GM18505 (cell line): ENCODE measurements at regions not wholly inside any gene's neighbourhood (a gene's known extent, or its start where the extent isn't known, plus 50 kb on each side); places are given as distances from the start of the nearest gene placed in this dataset.
"Not testable (repeated sequence)": the region's sequence is repeated elsewhere in the genome, so short reads cannot be mapped to it uniquely, and the experiment has no call there.

Experiments
- ATAC-seq: cut with Tn5 transposase; IDR thresholded peaks from one replicate; pipeline ENCODE4 v1.9.1; 2021; ENCODE audit not compliant: unreplicated experiment
- POLR2A ChIP-seq: IDR thresholded peaks from 4 replicates; pipeline ENCODE4 v1.6.1; 2011; ENCODE audit warnings: borderline replicate concordance; ENCODE audit not compliant: insufficient read depth, insufficient read length; ENCODE audit errors: extremely low read depth

DNA sequence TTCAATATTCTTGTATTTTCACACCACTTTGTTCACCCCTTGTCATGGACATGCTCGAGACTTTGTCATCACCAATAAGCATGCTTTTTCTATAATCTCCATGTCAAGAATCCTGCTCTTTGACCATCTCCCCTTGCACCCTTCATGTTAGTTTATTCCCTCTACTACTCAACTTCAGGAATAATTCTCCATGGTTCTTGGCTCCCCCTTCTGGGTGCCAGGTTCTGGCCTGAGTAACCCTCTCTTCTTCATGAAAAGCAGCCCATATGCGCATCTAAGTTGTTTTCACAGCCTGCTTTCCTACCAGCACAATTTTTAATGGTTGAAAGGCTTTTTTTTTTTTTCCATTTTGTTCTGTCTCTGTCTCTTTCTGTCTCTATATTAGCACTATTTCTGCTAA is 160.7 kb downstream of the LEPR start:
- no peak for TF ChIP-seq POLR2A
- ATAC-seq, result no peak

DNA sequence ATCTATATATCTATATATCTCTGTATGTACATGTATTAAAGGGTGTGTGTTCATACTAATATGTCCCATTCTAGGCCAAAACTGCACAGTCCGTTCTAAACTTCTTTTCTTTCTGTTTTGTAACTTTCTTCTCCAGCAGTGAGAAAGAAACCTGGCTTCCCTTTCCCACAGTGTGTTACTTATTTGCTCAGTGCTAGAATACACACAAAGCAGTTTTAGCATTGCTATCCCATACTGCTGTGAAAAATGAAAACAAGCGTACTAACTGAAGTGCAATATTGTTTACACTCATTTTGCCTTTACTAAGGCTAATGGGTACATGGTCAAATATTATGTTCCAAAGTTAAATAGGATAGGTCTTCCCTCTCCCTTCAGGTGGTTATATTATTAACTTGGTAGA is 163.9 kb downstream of the LEPR start:
- TF ChIP-seq POLR2A, result no peak
- no peak for ATAC-seq

DNA sequence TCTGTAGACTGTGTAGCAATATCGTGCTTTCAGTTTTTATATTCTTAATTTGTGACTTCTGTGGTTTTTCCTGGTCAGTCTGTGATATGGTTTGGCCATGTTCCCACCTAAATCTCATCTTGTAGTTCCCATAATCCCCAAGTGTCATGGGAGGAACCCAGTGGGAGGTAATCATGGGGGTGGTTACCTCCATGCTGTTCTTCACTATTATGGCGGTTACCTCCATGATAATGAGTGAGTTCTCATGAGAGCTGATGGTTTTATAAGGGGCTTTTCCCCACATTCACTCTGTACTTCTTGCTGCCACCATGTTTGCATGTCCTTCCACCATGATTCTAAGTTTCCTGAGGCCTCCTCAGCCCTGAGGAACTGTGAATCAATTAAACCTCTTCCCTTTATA is 169.8 kb downstream of the LEPR start:
- ATAC-seq, result no peak
- no peak for TF ChIP-seq POLR2A

DNA sequence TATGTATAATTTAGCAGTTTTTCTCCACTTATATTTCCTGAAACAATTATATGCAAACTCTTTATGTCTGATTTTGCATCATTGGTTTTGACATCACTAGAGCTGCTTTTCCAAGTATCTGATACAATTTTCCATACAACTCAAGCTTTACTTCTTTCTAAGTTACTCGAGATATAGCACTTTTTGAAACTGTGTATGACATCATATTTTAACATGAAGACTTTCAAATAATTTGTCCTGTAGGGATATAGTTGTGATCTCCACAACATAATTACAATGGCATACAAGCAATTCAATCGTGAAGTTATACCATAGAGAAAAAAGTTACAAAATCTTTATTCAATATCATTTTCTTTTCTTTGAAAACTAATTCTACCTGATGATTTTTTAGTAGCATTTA is 173.0 kb downstream of the LEPR start:
- no peak for TF ChIP-seq POLR2A
- no peak for ATAC-seq

DNA sequence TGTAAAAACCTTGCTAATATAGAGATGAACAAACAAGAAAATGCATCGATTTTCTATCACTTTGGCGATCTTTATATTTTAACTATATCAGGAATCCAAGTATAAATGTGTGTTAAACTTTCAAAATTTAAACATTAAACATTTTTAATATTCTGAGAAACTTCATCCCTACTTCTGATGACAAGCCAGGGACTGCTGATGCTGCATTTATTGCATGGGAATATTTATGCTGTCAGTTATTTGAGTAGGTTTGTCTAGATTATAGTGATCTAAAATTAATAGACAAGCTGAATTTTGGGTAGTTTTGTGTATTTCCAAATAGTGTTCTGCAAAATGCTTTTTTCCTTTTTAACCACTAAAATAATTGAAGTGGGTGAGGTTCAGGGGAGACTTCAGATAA is 175.3 kb downstream of the LEPR start:
- no peak for TF ChIP-seq POLR2A
- ATAC-seq, result no peak

DNA sequence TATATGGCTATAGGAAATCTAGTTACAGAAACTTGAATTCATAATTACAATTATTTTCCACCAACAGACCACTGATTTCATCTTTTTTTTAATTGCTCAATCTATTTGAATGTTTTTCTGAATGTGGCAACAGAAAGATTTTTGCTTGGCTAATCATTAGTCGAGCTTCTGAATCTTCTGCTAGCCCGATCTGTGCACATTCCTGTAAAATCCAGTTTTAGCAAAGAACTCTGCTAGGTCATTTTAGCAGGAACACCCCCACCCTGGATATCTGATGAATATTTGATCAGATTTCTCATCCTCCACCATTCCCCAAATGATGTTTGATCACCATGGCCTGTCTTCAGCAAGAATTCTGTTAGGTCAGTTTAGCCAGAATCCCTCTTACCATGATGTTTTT is 176.3 kb downstream of the LEPR start:
- ATAC-seq, result no peak
- TF ChIP-seq POLR2A, result no peak

DNA sequence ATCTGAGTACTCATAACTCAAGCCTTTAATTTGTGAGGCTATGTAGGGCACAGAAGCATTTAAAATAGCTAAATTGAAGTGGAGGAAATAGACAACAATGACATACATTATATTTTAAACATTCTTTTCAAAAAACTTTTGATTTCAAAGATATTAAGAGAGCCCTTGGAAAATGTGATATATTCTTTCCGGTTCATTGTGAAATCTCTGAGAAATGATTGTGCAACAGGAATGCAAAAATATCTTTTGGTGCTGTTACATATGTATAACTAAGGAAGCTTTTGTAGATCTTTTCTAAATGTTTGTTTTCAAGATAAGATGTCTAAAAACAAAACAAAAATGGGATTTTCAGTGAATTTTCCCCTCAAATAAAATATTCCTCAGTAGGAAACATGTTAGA is 185.2 kb downstream of the LEPR start:
- no peak for TF ChIP-seq POLR2A
- ATAC-seq, result no peak

DNA sequence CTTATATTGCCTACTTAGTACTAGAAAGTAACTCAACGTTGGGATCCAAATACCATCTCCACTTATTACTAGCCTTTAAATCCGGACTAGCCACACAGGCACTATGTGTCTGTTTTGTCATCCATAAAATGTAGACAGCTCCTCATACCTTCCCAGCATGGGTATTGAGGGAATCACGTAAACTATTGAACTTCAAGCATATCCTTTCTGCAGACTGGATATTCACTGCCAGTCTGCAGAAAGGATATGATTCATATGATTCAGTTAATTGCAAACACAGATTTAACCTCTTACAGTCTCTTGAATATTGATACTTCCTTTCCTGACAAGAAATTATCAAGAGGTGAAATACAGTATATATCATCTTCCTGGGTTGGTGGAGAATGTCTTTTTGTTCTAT is 186.0 kb downstream of the LEPR start:
- no peak for ATAC-seq

DNA sequence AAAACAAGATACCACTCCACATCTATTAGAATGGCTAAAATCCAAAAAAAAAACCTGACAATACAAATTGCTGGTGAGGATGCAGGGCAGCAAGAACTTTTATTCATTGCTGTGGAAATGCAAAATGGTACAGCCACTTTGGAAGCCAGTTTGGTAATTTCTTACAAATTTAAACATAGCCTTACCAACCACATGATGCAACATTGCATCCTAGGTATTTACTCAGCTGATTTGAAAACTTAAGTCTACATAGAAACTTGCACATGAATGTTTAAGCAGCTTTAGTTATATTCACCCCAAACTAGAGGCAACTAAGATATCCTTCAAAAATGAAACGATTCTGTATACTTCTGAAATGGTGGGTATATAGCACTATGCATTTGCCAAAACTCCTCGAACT is 178.8 kb upstream of the PDE4B start:
- TF ChIP-seq POLR2A, result no peak

More for the DNA sequence above, 186.0 kb downstream of the LEPR start:
- no peak for TF ChIP-seq POLR2A

DNA sequence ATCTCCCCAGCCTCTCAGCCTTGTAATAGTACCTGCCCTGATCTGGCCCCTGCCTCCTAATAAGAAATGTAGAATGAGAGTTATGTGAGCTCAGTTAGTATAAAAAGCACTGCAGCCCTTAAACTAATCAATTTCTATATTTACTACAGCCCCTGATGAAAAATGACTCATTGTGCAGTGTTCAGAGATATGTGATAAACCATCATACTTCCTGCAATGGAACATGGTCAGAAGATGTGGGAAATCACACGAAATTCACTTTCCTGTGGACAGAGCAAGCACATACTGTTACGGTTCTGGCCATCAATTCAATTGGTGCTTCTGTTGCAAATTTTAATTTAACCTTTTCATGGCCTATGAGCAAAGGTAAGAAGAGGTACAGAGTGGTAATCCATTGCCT is 176.8 kb upstream of the PDE4B start:
- no peak for ATAC-seq
- no peak for TF ChIP-seq POLR2A

More for the DNA sequence above, 178.8 kb upstream of the PDE4B start:
- ATAC-seq, result no peak

DNA sequence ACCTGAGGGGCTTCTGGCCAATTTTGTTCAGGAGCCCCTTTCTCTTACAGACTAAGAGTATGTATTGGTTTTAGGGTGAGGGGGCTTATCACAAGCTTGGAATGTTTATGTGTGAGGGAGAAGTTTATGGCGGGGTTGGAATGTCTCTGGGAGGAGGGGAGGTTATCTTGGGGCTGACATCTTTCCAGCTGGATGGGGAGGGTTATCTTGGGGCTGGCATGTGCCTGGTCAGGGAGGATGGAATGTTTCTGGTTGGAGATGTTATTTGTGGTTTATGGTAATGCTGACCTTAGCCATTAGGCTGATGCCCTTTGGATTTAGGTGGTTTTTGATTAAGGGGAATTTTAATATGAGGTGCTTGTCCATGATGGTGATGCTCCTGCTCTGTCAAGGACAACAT is 171.0 kb upstream of the PDE4B start:
- not testable (repeated sequence) for ATAC-seq

DNA sequence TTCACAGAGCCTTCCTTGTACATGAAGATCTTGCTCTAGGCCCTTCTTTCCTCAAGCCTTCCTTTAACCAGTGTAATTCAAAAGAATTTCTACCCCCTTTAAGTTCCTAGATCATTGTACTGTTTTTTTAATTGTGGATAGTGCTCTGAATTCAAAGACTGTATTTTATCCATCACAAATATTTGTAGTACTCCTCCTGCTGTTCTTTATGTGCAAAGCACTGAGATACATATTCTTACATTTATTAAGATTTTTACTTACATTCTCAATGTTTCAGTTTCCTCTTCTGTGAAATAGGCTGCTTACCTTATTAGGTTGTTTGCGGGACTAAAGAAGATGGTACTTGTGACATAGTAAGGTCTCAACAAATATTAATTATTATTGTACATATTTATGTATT is 168.8 kb upstream of the PDE4B start:
- ATAC-seq, result no peak
- no peak for TF ChIP-seq POLR2A

DNA sequence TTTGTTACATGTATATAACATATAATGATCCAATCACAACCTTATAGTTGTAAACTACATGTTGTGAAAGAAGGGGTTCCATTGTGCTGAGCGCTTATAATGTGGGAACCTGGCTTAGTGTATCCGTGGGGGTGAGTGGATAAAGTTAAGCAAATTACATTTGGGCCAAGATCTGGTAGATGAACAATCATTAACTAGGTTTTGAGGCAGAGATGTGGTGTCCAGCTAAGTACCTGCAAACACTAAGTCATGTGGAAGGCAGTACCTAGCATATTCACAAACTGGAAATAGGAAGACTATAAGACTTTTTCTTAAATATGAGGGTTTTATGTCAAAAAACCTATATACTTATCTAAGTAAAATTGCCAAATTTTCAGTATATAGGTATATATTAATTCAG is 167.2 kb upstream of the PDE4B start:
- TF ChIP-seq POLR2A, result no peak
- ATAC-seq, result no peak

DNA sequence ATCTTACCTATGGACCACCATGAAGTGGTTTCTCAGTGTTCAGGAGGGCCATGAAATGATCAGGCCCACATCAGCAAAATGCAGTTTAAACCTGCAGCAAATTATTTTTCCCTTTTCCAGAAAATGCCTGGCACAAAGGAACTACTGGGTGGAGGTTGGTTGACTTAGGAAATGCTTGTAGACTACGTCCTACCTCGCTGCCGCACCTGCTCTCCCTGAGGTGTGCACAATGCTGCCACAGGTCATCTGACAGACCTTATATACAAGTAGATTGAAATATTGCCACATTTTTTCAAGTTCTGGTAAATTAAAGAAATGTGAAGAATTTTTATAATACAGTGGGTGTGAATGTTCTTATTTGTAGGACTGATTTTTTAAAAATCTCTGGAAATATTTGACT is 166.7 kb upstream of the PDE4B start:
- TF ChIP-seq POLR2A, result no peak
- no peak for ATAC-seq

DNA sequence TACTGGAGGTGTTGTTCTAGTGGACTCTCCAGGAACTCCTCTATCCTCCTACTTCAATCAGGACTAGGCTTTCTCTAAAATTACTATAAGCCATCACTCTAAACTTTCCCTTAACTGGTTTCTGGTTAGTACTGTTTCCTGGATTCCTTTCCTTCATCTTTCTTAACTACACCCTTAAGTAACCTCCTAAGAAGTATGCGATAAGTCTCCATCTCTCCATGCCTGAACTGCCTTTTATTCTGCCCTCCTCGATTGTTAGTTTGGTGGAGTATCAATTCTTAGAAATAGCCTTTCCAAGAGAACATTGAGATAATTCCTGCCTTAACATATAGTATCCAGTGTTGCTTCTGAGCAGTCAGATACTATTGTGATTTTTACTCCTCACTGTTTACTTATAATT is 162.9 kb upstream of the PDE4B start:
- no peak for ATAC-seq
- TF ChIP-seq POLR2A, result no peak

DNA sequence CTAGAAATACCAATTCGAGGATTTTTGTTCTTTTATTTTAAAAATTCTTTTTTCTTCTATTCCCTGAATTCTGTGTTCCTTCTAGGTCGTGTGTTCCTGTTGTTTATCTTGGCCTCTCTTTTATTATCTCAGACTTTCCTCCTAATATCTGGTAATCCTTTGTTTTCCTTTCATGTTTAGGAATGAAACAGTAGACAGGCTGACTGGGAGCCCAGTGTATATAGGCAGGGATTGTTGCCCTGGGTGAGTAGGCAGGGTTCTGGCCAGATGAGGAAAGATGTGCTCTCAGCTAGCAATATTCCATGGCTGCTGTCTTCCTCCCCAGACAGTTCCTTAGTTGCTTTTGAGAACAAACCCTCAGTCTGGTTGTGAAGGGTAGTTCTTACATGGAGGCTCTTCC is 161.8 kb upstream of the PDE4B start:
- no peak for ATAC-seq
- no peak for TF ChIP-seq POLR2A

DNA sequence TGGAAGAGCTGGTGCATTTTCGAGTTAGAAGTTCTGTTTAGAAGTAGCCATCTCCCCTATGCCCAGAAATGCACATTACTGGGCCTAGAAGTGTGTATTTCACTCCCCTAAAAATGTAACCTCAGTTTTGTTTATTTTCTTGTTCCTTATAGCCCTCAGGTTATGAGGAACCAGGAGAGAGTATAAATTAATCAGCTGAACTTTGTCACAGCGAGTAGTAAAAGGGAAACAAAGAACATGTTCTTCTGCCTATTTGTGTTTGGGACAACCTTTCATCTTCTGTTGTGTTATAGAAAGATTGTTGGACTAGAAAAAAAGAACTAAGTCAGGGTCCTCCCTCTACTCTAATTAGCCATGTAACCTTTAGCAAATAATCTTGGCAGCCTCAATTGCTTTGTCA is 160.5 kb upstream of the PDE4B start:
- TF ChIP-seq POLR2A, result no peak
- ATAC-seq, result no peak

DNA sequence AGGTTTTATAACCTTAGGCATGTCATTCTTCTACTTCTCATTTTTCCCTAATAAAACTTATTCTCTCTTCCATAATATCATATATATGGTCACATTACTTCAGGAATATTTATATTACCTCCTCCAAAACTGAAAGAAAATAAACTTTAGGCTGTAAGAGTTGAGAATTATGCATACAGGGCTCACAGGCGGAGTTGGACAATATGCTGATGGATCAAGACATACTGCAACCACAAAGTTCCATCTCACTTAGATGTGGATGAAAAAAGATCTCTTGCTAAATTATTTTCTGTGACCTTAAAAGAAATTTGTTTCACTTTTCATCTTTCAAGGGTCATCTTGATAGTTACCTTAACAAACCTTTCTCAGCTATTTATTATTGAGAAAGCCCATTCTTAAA is 152.6 kb upstream of the PDE4B start:
- no peak for TF ChIP-seq POLR2A
- no peak for ATAC-seq

DNA sequence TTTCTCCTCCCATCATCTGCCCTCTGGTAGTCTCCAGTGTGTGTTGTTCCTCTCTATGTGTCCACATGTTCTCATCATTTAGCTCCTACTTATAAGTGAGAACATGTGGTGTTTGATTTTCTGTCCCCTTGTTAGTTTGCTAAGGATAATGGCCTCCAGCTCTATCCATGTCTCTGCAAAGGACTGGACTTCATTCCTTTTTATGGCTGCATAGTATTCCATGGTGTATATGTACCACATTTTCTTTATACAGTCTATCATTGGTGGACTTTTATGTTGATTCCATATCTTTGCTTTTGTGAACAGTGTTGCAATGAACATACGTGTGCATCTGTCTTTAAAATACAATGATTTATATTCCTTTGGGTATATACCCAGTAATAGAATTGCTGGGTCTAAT is 143.5 kb upstream of the PDE4B start:
- ATAC-seq, result not testable (repeated sequence)
